ENCODE measurements at regions not wholly inside any gene's neighbourhood (a gene's known extent, or its start where the extent isn't known, plus 50 kb on each side); places are given as distances from the start of the nearest gene placed in this dataset.

DNA sequence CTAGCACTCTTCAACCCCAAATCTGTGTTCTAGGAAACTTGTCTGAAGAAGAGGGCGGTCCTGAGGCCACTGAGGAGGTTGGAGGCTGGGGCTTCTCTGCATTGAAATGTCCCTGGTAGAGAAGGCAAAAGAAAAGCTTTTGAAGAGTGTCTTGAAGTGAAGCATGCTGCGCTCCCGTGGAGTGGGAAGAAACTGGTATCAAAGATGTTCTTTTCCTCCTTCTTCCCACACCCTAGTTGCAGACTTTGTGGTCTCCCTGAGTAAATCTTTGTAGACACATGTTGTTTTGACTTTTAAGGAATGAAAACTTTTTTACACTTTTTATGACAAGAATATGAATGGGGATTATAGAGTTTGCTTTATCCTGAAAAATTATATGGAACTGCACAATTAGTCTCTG lies 59.0 kb upstream of the ANP32D start:
- no peak for TF ChIP-seq POLR2A (IDR thresholded peaks at IDR 0.05)
- TF ChIP-seq, protein P1, sequence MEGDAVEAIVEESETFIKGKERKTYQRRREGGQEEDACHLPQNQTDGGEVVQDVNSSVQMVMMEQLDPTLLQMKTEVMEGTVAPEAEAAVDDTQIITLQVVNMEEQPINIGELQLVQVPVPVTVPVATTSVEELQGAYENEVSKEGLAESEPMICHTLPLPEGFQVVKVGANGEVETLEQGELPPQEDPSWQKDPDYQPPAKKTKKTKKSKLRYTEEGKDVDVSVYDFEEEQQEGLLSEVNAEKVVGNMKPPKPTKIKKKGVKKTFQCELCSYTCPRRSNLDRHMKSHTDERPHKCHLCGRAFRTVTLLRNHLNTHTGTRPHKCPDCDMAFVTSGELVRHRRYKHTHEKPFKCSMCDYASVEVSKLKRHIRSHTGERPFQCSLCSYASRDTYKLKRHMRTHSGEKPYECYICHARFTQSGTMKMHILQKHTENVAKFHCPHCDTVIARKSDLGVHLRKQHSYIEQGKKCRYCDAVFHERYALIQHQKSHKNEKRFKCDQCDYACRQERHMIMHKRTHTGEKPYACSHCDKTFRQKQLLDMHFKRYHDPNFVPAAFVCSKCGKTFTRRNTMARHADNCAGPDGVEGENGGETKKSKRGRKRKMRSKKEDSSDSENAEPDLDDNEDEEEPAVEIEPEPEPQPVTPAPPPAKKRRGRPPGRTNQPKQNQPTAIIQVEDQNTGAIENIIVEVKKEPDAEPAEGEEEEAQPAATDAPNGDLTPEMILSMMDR (IDR thresholded peaks at IDR 0.05) = no peak
